ENCODE measurements at regions not wholly inside any gene's neighbourhood (a gene's known extent, or its start where the extent isn't known, plus 50 kb on each side); places are given as distances from the start of the nearest gene placed in this dataset.
"Not testable (repeated sequence)": the region's sequence is repeated elsewhere in the genome, so short reads cannot be mapped to it uniquely, and the experiment has no call there.

GRCh38 chr5:15384176-15384575, 115.8 kb upstream of the FBXL7 start:
- no peak for DNase-seq (ENCODE audit: low read depth in 2 of 2)

- DNase-seq (ENCODE audit: low read depth in 2 of 2), result no peak
These were observed 116.5 kb upstream of the FBXL7 start for GRCh38 chr5:15383469-15383868.

DNA sequence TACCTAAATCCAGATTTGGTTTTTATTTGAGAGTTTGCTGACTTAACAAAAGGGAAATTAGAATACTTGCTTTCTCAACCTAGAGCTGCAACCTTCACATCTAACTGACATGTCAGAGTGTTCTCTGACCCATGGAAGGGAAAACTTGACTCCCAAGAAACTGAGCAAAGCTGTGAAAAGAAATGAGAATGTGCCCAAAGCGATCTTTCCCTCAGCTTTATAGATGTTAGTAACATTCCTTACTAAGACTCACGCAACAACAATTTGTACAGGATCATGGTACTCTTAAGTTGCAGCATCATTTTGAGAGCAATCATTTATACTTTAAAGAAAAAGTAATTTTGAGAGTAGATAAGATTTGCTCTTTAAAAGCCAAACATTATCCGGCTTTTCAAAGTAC, 117.0 kb upstream of the FBXL7 start:
- no peak for DNase-seq (ENCODE audit: low read depth in 2 of 2)

GRCh38 chr5:15377573-15378340, 122.2 kb upstream of the FBXL7 start:
- DNase-seq (ENCODE audit: low read depth in 2 of 2), result no peak

DNA sequence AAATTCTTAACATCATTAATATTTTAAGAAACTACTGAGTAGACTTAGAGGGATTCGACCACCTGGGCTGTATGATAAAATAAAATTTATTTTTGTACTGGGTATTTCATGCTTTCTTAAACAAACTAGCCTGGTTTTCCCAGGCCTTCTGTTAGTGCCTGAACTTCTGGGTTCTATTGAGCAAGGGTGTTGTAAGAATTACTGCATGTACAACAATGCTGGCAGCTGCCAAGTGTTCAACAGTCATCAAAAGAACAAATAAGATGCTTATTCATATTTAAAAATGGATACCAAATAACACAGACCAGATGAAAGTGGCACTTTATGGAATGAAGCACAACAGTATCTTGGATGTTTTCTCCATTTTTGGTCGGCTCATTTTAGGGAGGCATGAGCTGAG, 123.2 kb upstream of the FBXL7 start:
- DNase-seq (ENCODE audit: low read depth in 2 of 2), result no peak

- DNase-seq (ENCODE audit: low read depth in 2 of 2), result no peak
These were observed 123.9 kb upstream of the FBXL7 start for GRCh38 chr5:15376088-15376487.

DNA sequence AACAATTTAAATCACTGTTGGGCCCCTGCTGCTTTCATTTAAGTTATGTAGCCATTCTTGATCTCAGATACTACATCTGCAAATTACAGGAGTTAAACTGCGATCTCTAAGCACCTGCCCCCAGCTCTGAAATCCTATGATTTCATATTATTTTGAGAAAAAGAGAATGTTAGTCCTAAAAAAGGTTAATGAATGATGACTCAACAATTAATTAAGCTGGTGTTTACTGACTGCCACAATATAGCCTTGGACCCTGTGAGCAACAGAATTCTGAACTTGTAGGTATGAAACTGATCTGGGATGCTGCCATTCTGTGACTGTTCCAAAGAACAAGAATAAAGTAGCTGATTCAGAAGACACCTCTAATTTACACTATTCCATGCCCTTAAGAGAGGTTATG, 124.4 kb upstream of the FBXL7 start:
- DNase-seq (ENCODE audit: low read depth in 2 of 2), result no peak

DNA sequence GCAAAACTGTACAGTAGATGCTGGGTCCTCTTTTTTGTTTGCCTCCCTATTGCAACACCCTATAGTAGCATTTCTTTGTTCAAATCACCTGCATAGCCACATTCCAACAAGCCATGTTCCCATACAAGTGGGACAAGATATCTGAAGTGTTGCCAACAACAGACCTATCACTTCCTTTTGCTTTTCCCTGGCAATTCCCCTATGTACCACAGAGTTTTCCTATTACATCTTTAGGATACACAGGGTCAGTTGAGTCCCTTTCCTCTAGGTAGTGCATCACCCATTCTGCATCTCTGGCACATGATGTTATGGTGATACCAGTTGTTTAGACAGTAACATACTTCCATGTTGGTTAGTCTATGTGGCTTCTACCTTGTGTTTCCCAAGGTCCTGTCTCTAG, 125.1 kb upstream of the FBXL7 start:
- DNase-seq (ENCODE audit: low read depth in 2 of 2), result no peak

- no peak for DNase-seq (ENCODE audit: low read depth in 2 of 2)
These were observed 126.8 kb upstream of the FBXL7 start for GRCh38 chr5:15373151-15373550.

GRCh38 chr5:15371184-15371583, 128.8 kb upstream of the FBXL7 start:
- no peak for DNase-seq (ENCODE audit: low read depth in 2 of 2)

GRCh38 chr5:15368835-15369234, 131.1 kb upstream of the FBXL7 start:
- DNase-seq (ENCODE audit: low read depth in 2 of 2), result no peak

DNA sequence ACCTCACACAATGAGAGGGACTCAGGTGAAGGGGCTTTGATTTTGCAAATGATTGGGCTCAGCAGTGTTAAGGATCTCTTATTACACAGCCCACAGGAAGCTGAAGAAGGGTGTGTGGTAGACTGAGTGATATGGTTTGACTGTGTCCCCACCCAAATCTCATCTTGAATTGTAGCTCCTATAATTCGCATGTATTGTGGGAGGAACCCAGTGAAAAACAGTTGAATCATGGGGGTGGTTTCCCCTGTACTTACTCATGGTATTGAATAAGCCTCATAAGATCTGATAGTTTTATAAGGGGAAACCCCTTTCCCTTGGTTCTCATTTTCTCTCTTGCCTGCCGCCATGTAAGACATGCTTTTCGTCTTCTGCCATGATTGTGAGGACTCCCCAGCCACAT, 132.5 kb upstream of the FBXL7 start:
- DNase-seq (ENCODE audit: low read depth in 2 of 2), result no peak

DNA sequence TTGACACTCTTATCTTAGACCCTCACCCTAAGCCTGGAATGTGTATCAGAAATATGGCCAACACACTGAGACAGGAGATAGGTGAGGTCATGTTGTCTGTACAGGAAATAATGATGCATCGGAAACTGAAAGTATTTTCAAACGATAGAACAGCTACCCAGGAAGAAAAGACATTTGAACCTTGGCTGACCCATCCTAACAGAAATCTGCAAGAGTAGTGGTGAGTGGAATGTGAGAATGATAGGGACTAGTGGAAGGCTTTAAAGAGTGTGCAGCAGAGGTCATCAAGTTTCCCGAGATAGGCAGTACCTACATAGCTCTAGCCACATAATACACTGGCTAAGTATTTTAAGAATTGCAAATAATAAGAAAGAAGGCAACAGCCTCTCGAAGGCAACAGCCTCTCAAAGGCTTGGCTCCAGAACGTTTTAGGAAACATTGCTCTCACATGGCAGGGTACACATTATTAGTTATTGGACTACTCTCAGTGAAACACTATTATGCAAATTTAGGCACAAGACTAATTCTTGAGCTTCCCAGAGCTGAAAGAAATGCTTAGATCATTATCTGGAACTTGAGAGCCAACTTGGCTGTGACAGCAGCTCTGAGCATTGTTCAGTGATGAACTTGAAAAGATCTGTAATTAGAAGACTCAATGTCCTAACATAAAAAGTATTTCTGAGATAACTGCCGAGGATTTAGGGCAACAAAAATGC, 133.1 kb upstream of the FBXL7 start:
- DNase-seq (ENCODE audit: low read depth in 2 of 2), result no peak

GRCh38 chr5:15365070-15365469, 134.9 kb upstream of the FBXL7 start:
- no peak for DNase-seq (ENCODE audit: low read depth in 2 of 2)

- DNase-seq (ENCODE audit: low read depth in 2 of 2), result no peak
These were observed 136.4 kb upstream of the FBXL7 start for GRCh38 chr5:15363601-15364000.

- DNase-seq (ENCODE audit: low read depth in 2 of 2), result not testable (repeated sequence)
These were observed 142.9 kb upstream of the FBXL7 start for GRCh38 chr5:15357092-15357453.

GRCh38 chr5:15356308-15357091, 143.5 kb upstream of the FBXL7 start:
- not testable (repeated sequence) for DNase-seq (ENCODE audit: low read depth in 2 of 2)

DNA sequence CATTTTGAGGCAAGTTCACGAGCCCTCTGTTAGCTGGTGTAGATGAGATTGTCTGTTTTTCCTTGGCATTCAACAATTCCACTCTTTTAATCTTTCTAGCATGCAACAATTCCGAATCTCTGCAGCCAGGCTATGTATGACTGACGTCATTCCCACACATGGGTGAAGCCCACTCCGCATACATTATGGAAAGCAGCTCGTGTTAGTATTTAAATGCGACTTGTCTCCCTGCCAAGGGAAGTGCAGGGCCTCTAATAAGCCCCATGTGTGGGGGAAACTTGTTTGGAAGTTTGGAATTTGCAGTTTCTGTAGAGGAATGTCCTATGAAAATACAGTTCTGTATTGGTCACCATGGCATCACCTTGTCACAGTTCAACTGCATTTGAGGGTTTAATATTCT, 146.0 kb upstream of the FBXL7 start:
- no peak for DNase-seq (ENCODE audit: low read depth in 2 of 2)

GRCh38 chr5:15353086-15353645, 146.8 kb upstream of the FBXL7 start:
- no peak for DNase-seq (ENCODE audit: low read depth in 2 of 2)

DNA sequence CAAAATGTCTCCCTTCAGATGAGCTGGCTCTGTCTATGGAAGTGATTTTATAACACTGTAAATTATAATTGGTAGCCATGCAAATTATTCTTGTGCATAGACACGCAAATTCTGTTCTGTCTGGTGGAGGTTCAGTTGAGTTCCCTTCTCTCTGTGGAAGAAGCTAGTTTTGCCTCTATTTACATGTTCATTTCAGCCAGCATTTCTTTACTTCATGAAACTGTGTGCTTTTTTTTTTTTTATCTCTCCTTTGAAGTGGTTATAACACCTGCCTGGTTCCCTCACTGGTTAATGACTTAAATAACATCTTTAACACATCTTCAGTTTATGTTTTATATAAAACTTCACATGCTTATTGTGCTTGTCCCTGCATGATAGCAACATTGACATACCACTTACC, 149.4 kb upstream of the FBXL7 start:
- DNase-seq (ENCODE audit: low read depth in 2 of 2), result no peak

- DNase-seq (ENCODE audit: low read depth in 2 of 2), result no peak
These were observed 153.2 kb upstream of the FBXL7 start for GRCh38 chr5:15346738-15347137.

DNA sequence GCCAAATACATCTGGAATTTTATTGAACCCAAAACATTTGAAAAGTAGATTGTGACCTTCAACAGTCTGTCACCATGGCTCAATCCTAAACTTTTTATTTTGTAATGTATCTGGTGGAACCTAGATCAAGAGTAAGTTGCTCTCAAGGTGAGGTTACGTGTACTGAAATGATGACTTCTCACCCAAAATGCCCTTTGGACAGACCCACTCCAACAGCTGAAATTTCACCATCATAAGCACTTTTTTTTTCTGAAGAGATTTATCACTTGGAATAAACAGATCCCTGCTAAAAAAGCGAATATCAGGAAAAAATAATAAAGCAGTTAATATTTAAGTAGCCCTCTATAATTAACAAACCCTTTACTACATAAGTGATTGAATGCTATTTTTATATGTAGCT, 155.0 kb upstream of the FBXL7 start:
- DNase-seq (ENCODE audit: low read depth in 2 of 2), result no peak

All from stimulated activated CD4-positive, alpha-beta T cell treated with anti-CD3 and anti-CD28 coated beads, Interleukin-1b, Interleukin-23, amount 100 ng/mL, for 4 hours (primary cell).